Adrenal gland (tissue), 9 donors: ENCODE measurements at regions not wholly inside any gene's neighbourhood (a gene's known extent, or its start where the extent isn't known, plus 50 kb on each side); places are given as distances from the start of the nearest gene placed in this dataset.

Experiments
- DNase-seq, 7 donors: peaks; one replicate each; pipeline ENCODE4 v3.0.0-alpha.2; 2019 to 2020
- H3K27ac ChIP-seq, 5 donors: fragments of 200-600 bp; sonication (generic) in 4 of 5; 1 replicate in 3 of 5; 2 replicates in 2 of 5; pipeline versions ENCODE4 v1.5.1 to v1.8.0; 2016 to 2020; ENCODE audit warnings: mild to moderate bottlenecking in 1 of 5
- H3K27me3 ChIP-seq: fragments of 200-600 bp; 2 replicates; pipeline ENCODE4 v1.8.0; 2021
- H3K36me3 ChIP-seq, 2 donors: fragments of 200-600 bp; replicated peaks in 1 of 2; 1 replicate in 1 of 2; 2 replicates in 1 of 2; pipeline versions ENCODE4 v1.5.1 to v1.8.0; 2018 to 2022
- H3K4me1 ChIP-seq, 2 donors: fragments of 200-600 bp; replicated peaks in 1 of 2; 1 replicate in 1 of 2; 2 replicates in 1 of 2; pipeline versions ENCODE4 v1.5.1 to v1.8.0; 2018 to 2021
- H3K4me3 ChIP-seq, 4 donors: fragments of 200-600 bp; sonication (generic) in 3 of 4; one replicate each; pipeline ENCODE4 v1.5.1; 2016 to 2018
- H3K9me3 ChIP-seq, 3 donors: fragments of 200-600 bp; sonication (generic) in 1 of 3; replicated peaks in 1 of 3; 1 replicate in 2 of 3; 2 replicates in 1 of 3; pipeline versions ENCODE4 v1.5.1 to v1.8.0; 2016 to 2021
- POLR2A ChIP-seq, 2 donors: fragments of 450-650 bp; IDR thresholded peaks; one replicate each; pipeline ENCODE4 v1.6.1; 2017; ENCODE audit warnings: antibody characterized with exemption in 2 of 2, mild to moderate bottlenecking in 2 of 2, moderate library complexity in 1 of 2
- WGBS, 4 donors: extraction: QIAGEN DNeasy Blood & Tissue Kit in 2 of 4; methylation state at CpG; one replicate each; pipeline versions ENCODE4 v1.1.5 to v1.1.7; 2013 to 2017; 5-methylcytosine and 5-hydroxymethylcytosine counted together
- intact Hi-C, 2 donors: fragments of 100-400 bp; cut with DNase I; formaldehyde crosslinking; loops; one replicate each; pipeline versions ENCODE4 v1.14.1 to v1.15.0; 2022 to 2023
- TF ChIP-seq, protein P1 (sequence below), 6 experiments: fragments of 450-650 bp in 4 of 6; fragments of 200-600 bp in 2 of 6; sonication (generic) in 1 of 6; IDR thresholded peaks; 1 replicate in 5 of 6; 2 replicates in 1 of 6; pipeline versions ENCODE4 v1.5.1 to v1.8.0; 2016 to 2021; ENCODE audit warnings: antibody characterized with exemption in 6 of 6, mild to moderate bottlenecking in 2 of 6, moderate library complexity in 1 of 6
- donor health status: healthy with polysubstance abuse.
- donor health status: Bipolar disorder and iron deficiency.
- donor health status: DM: yes; HTN: yes; CAD: no.
- donor health status: DM: no; HTN: no; CAD: no.
- donor health status: DM: no; HTN: no; CAD: no.

DNA sequence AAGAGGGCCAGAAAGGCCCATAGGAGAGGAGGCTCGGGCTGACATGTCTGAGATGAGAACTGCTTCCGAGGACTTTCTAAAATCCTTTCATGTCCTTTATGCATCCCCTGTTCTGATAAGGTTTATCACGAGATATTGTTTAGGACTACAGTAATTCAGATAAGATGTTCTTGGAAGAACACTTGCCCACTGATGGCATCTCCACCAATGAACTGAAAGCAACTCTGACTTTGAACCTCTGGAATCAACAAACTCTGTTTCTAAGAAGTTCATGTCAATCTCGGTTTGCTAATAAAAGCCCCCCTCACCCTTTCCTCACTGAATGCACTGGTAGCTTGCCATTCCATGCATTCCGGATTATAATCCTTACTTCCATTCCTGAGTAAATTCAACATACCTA, 90.9 kb downstream of the FGF9 start:
- intact Hi-C loops: no loop called here
- TF ChIP-seq POLR2A (IDR thresholded peaks at IDR 0.05): no peak
- TF ChIP-seq, protein P1, sequence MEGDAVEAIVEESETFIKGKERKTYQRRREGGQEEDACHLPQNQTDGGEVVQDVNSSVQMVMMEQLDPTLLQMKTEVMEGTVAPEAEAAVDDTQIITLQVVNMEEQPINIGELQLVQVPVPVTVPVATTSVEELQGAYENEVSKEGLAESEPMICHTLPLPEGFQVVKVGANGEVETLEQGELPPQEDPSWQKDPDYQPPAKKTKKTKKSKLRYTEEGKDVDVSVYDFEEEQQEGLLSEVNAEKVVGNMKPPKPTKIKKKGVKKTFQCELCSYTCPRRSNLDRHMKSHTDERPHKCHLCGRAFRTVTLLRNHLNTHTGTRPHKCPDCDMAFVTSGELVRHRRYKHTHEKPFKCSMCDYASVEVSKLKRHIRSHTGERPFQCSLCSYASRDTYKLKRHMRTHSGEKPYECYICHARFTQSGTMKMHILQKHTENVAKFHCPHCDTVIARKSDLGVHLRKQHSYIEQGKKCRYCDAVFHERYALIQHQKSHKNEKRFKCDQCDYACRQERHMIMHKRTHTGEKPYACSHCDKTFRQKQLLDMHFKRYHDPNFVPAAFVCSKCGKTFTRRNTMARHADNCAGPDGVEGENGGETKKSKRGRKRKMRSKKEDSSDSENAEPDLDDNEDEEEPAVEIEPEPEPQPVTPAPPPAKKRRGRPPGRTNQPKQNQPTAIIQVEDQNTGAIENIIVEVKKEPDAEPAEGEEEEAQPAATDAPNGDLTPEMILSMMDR (IDR thresholded peaks at IDR 0.05): no peak
- 76 to 93% (median 85%) methylated on average over 5 of the region's 5 CpGs for WGBS, 4 donors
- H3K27me3 ChIP-seq: no peaks in the 10 kb centered on the region
- no peak overlapping the region for H3K27ac ChIP-seq
- no peaks in the 10 kb centered on the region for H3K4me1 ChIP-seq
- DNase-seq: no peak
- H3K9me3 ChIP-seq: no peaks in the 10 kb centered on the region
- H3K4me3 ChIP-seq: no peak overlapping the region
- no peaks in the 10 kb centered on the region for H3K36me3 ChIP-seq

DNA sequence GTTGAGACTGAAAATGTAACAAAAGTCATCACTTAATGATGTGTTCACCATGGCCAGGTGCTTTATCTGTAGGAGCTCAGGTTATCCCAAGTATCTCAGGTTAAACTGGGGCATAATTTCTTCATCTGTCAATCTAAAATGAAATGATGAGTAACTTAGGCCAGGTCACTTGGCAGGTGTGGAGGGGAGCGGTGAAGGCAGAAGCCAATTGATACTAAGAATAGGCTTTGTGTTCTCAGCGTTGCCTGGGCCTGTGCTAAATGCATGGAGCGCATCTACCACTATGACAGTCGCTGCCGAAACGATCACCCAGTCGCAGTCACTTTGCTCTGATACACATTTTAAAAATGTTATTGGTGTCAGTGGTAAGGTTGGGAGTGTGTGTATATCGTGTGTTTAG, 91.6 kb downstream of the FGF9 start:
- Histone ChIP-seq H3K4me1 (no peaks in the 10 kb centered on the region), H3K27me3 (no peaks in the 10 kb centered on the region), H3K27ac (no peak overlapping the region), H3K4me3 (no peak overlapping the region), H3K36me3 (no peaks in the 10 kb centered on the region), H3K9me3 (no peaks in the 10 kb centered on the region)
- intact Hi-C loops: no loop called here
- no peak for TF ChIP-seq POLR2A (IDR thresholded peaks at IDR 0.05)
- TF ChIP-seq, protein P1 (IDR thresholded peaks at IDR 0.05): no peak
- 91 to 97% (median 94%) methylated on average over 8 of the region's 8 CpGs for WGBS, 4 donors
- DNase-seq: no peak

DNA sequence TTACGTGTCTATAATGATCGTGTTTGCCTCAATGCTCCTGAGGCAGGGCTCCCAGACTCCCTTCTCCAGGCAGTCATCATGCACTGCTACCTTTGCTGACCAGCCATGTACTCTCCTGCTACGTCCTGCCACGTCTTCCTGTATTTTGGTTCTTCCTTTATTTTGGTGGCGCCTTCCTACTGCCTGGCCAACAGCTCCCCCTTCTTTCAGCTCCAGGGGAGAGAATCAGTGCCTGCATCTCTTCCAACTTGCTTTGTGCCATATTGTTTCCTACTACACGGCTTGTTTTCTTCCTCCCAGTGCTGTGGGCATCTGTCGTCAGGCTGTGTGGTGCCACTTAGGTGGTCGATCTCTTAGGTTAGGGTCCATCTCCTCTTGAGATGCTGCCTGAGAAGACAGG, 96.2 kb downstream of the FGF9 start:
- 89 to 95% (median 92%) methylated on average over 8 of the region's 8 CpGs for WGBS, 4 donors
- Histone ChIP-seq H3K27ac (no peak overlapping the region), H3K9me3 (peaks cover 0 to 5% (median 0%) of the 10 kb centered on the region in 3 donors), H3K36me3 (no peaks in the 10 kb centered on the region), H3K27me3 (no peaks in the 10 kb centered on the region), H3K4me1 (no peaks in the 10 kb centered on the region), H3K4me3 (no peak overlapping the region)
- TF ChIP-seq POLR2A (IDR thresholded peaks at IDR 0.05): no peak
- TF ChIP-seq, protein P1 (IDR thresholded peaks at IDR 0.05): no peak
- intact Hi-C loops: no loop called here
- DNase-seq: no peak

DNA sequence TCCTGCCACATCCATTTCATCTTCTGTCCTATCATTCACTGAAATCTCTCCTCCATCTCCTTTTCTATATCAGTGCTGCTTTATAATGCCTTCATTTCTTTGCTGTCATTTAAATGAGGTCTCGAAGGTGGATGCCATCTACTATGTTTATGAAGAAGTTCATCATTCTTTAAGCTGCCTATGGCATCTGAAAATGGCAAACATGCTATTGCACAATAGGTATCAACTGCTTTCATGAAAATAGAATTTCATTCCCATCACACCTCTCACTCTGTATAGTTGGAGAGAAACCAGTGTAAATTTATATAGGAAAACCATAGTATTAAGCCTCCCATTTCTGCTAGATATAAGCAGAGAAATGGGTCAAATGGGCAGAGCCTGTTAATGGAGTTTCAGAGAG, 100.2 kb downstream of the FGF9 start:
- Histone ChIP-seq H3K4me1 (no peaks in the 10 kb centered on the region), H3K27me3 (no peaks in the 10 kb centered on the region), H3K27ac (no peak overlapping the region), H3K4me3 (no peak overlapping the region), H3K36me3 (no peaks in the 10 kb centered on the region), H3K9me3 (peaks cover 0 to 5% (median 0%) of the 10 kb centered on the region in 3 donors)
- 81 to 86% (median 85%) methylated on average over 1 of the region's 1 CpG for WGBS, 4 donors
- no peak for TF ChIP-seq POLR2A (IDR thresholded peaks at IDR 0.05)
- TF ChIP-seq, protein P1 (IDR thresholded peaks at IDR 0.05): no peak
- no peak for DNase-seq
- intact Hi-C loops: no loop called here
